HepG2 (cell line): ENCODE measurements at regions not wholly inside any gene's neighbourhood (a gene's known extent, or its start where the extent isn't known, plus 50 kb on each side); places are given as distances from the start of the nearest gene placed in this dataset.

Experiments
- KMT2B ChIP-seq: IDR thresholded peaks from 2 replicates; pipeline ENCODE4 v1.6.1; 2016; ENCODE audit warnings: missing genetic modification reagents, missing compliant biosample characterization
- MTA3 ChIP-seq: sonication (generic); formaldehyde crosslinking; IDR thresholded peaks from 2 replicates; pipeline ENCODE4 v1.4.0; 2020; ENCODE audit warnings: missing genetic modification reagents
- MXI1 ChIP-seq: IDR thresholded peaks from 3 replicates; pipeline ENCODE4 v1.6.1; 2012; ENCODE audit warnings: low read depth, low read length, inconsistent platforms, borderline replicate concordance
- NBN ChIP-seq: fragments of 450-650 bp; conservative IDR thresholded peaks from 2 replicates; pipeline ENCODE4 v1.6.1; 2017
- NR2C2 ChIP-seq: sonication (generic); formaldehyde crosslinking; IDR thresholded peaks from 2 replicates; pipeline ENCODE4 v1.4.0; 2020; ENCODE audit warnings: missing genetic modification reagents, mild to moderate bottlenecking, moderate library complexity, borderline replicate concordance
- POLR2A ChIP-seq, 2 experiments: IDR thresholded peaks; 2 replicates each; pipeline ENCODE4 v1.6.1; 2011; ENCODE audit warnings: low read depth in 2 of 2, low read length in 2 of 2, mild to moderate bottlenecking in 1 of 2, moderate library complexity in 1 of 2; ENCODE audit not compliant: insufficient read depth in 1 of 2
- REL ChIP-seq: sonication (generic); formaldehyde crosslinking; conservative IDR thresholded peaks from 2 replicates; pipeline ENCODE4 v1.8.0; 2022; ENCODE audit warnings: mild to moderate bottlenecking, missing genetic modification reagents, moderate library complexity
- SOX13 ChIP-seq, 3 experiments: fragments of 450-650 bp in 1 of 3; sonication (generic) in 1 of 3; formaldehyde crosslinking in 1 of 3; IDR thresholded peaks in 2 of 3; conservative IDR thresholded peaks in 1 of 3; 2 replicates each; pipeline versions ENCODE4 v1.5.0 to v1.6.1; 2016 to 2020; ENCODE audit warnings: antibody characterized with exemption in 1 of 3, mild to moderate bottlenecking in 1 of 3, missing compliant biosample characterization in 1 of 3, missing genetic modification reagents in 1 of 3, moderate library complexity in 1 of 3
- SOX6 ChIP-seq, 2 experiments: fragments of 450-650 bp in 1 of 2; sonication (generic) in 1 of 2; formaldehyde crosslinking in 1 of 2; IDR thresholded peaks; 2 replicates each; pipeline versions ENCODE4 v1.4.0 to v1.6.1; 2017 to 2020; ENCODE audit warnings: antibody characterized with exemption in 1 of 2, mild to moderate bottlenecking in 1 of 2, missing genetic modification reagents in 1 of 2
- ZFP37 ChIP-seq: sonication (generic); formaldehyde crosslinking; IDR thresholded peaks from 2 replicates; pipeline ENCODE4 v1.4.0; 2020; ENCODE audit warnings: missing genetic modification reagents, borderline replicate concordance
- ZKSCAN1 ChIP-seq: fragments of 150-350 bp; IDR thresholded peaks from 2 replicates; pipeline ENCODE4 v1.6.1; 2014; ENCODE audit warnings: low read length
- ZNF18 ChIP-seq: sonication (generic); formaldehyde crosslinking; IDR thresholded peaks from 2 replicates; pipeline ENCODE4 v1.8.0; 2022; ENCODE audit warnings: mild to moderate bottlenecking, missing genetic modification reagents; ENCODE audit not compliant: insufficient replicate concordance
- ZNF235 ChIP-seq: sonication (generic); formaldehyde crosslinking; IDR thresholded peaks from 2 replicates; pipeline ENCODE4 v1.8.1; 2023; ENCODE audit warnings: mild to moderate bottlenecking, missing genetic modification reagents, borderline replicate concordance
- ZNF276 ChIP-seq: sonication (generic); formaldehyde crosslinking; IDR thresholded peaks from 2 replicates; pipeline ENCODE4 v1.4.0; 2020; ENCODE audit warnings: mild to moderate bottlenecking, low read depth, missing genetic modification reagents
- ZNF292 ChIP-seq: sonication (generic); formaldehyde crosslinking; IDR thresholded peaks from 2 replicates; pipeline ENCODE4 v1.8.1; 2022; ENCODE audit warnings: mild to moderate bottlenecking, low read depth, missing genetic modification reagents, borderline replicate concordance
- ZNF331 ChIP-seq: sonication (generic); formaldehyde crosslinking; IDR thresholded peaks from 2 replicates; pipeline ENCODE4 v1.4.0; 2020; ENCODE audit warnings: missing genetic modification reagents
- ZNF33A ChIP-seq: sonication (generic); formaldehyde crosslinking; IDR thresholded peaks from 2 replicates; pipeline ENCODE4 v1.5.1; 2020; ENCODE audit warnings: missing genetic modification reagents, mild to moderate bottlenecking, moderate library complexity, borderline replicate concordance
- ZNF781 ChIP-seq: sonication (generic); formaldehyde crosslinking; IDR thresholded peaks from 2 replicates; pipeline ENCODE4 v1.5.1; 2020; ENCODE audit warnings: borderline replicate concordance, mild to moderate bottlenecking, missing genetic modification reagents; ENCODE audit errors: not compliant biosample characterization
- ZNF879 ChIP-seq: sonication (generic); formaldehyde crosslinking; IDR thresholded peaks from 2 replicates; pipeline ENCODE4 v1.8.1; 2023; ENCODE audit warnings: missing genetic modification reagents
- ZUFSP ChIP-seq: sonication (generic); formaldehyde crosslinking; IDR thresholded peaks from 2 replicates; pipeline ENCODE4 v1.9.0; 2021; ENCODE audit warnings: missing genetic modification reagents, mild to moderate bottlenecking, borderline replicate concordance
- TF ChIP-seq, protein P1 (sequence below): sonication (generic); formaldehyde crosslinking; IDR thresholded peaks from 2 replicates; pipeline ENCODE4 v1.4.0; 2020; ENCODE audit warnings: missing genetic modification reagents, mild to moderate bottlenecking, borderline replicate concordance

DNA sequence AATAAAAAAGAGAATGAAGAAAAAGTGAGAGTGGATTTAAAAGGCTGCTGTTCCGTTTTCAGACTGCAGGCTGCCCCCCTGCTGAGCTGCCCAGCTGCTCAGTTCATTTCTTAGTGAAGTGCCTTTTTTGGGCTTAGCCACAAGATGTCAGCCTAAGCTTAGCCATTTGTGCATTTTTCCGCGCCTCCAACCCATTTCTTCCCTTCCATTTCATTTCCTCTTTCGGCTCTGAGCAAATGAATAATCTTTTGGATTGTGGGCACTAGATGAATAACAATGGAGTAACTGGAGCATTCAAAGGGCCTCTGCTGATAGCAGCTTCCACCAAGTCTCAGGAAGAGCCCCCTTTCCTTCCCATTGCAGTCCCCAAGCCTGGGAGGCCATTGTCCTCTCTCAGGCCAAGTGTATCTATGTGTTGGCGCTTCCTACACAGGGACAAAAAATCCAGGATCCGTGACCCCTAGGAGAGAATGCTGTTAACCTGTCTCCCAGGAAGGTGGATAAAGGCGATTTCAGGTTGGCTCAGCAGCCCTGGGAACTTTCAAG lies 83.5 kb upstream of the SPTLC3 start (continued):
- no peak for TF ChIP-seq ZNF18 (CRISPR knock-in tag)
- no peak for TF ChIP-seq NBN
- no peak for TF ChIP-seq NR2C2 (CRISPR knock-in tag)
- TF ChIP-seq SOX13 (IDR thresholded peaks at IDR 0.05) = no peak
- peak in 1 of 2 experiments; percentile 40; a peak in 1 of 4 replicates for TF ChIP-seq SOX13 (CRISPR knock-in tag; conservative IDR thresholded peaks at IDR 0.05 in 1 of 2, IDR thresholded peaks at IDR 0.05 in 1 of 2)
- no peak for TF ChIP-seq ZKSCAN1
- no peak for TF ChIP-seq ZUFSP (CRISPR knock-in tag)
- TF ChIP-seq ZNF33A (CRISPR knock-in tag) = no peak
- peak; percentile 82 for TF ChIP-seq ZNF781 (CRISPR knock-in tag)
- TF ChIP-seq REL (CRISPR knock-in tag) = no peak
- TF ChIP-seq ZNF331 (CRISPR knock-in tag) = peak; percentile 57; the same call in 1 of the 2 replicates
- no peak for TF ChIP-seq SOX6 (IDR thresholded peaks at IDR 0.05)
- TF ChIP-seq SOX6 (CRISPR knock-in tag; IDR thresholded peaks at IDR 0.05) = peak; percentile 31
- no peak; the same call in 1 of the 2 replicates for TF ChIP-seq ZNF879 (CRISPR knock-in tag)
- TF ChIP-seq, protein P1, sequence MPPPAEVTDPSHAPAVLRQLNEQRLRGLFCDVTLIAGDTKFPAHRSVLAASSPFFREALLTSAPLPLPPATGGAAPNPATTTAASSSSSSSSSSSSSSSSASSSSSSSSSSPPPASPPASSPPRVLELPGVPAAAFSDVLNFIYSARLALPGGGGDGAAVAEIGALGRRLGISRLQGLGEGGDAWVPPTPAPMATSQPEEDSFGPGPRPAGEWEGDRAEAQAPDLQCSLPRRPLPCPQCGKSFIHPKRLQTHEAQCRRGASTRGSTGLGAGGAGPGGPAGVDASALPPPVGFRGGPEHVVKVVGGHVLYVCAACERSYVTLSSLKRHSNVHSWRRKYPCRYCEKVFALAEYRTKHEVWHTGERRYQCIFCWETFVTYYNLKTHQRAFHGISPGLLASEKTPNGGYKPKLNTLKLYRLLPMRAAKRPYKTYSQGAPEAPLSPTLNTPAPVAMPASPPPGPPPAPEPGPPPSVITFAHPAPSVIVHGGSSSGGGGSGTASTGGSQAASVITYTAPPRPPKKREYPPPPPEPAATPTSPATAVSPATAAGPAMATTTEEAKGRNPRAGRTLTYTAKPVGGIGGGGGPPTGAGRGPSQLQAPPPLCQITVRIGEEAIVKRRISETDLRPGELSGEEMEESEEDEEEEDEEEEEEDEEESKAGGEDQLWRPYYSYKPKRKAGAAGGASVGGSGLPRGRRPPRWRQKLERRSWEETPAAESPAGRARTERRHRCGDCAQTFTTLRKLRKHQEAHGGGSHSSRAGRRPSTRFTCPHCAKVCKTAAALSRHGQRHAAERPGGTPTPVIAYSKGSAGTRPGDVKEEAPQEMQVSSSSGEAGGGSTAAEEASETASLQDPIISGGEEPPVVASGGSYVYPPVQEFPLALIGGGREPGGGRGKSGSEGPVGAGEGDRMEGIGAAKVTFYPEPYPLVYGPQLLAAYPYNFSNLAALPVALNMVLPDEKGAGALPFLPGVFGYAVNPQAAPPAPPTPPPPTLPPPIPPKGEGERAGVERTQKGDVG (CRISPR knock-in tag) = no peak
- TF ChIP-seq ZNF292 (CRISPR knock-in tag) = no peak
- no peak for TF ChIP-seq MXI1
- TF ChIP-seq POLR2A (IDR thresholded peaks at IDR 0.05; ENCODE audit: insufficient read depth in 1 of 2, low read depth in 2 of 2, low read length in 2 of 2) = no peak
- TF ChIP-seq KMT2B (CRISPR knock-in tag) = peak; percentile 46; the same call in 1 of the 2 replicates
- TF ChIP-seq ZFP37 (CRISPR knock-in tag) = no peak
- TF ChIP-seq ZNF235 (CRISPR knock-in tag) = no peak
- TF ChIP-seq ZNF276 (CRISPR knock-in tag) = no peak
- TF ChIP-seq MTA3 = no peak
